ENCODE measurements at regions not wholly inside any gene's neighbourhood (a gene's known extent, or its start where the extent isn't known, plus 50 kb on each side); places are given as distances from the start of the nearest gene placed in this dataset.
"Not testable (repeated sequence)": the region's sequence is repeated elsewhere in the genome, so short reads cannot be mapped to it uniquely, and the experiment has no call there.

DNA sequence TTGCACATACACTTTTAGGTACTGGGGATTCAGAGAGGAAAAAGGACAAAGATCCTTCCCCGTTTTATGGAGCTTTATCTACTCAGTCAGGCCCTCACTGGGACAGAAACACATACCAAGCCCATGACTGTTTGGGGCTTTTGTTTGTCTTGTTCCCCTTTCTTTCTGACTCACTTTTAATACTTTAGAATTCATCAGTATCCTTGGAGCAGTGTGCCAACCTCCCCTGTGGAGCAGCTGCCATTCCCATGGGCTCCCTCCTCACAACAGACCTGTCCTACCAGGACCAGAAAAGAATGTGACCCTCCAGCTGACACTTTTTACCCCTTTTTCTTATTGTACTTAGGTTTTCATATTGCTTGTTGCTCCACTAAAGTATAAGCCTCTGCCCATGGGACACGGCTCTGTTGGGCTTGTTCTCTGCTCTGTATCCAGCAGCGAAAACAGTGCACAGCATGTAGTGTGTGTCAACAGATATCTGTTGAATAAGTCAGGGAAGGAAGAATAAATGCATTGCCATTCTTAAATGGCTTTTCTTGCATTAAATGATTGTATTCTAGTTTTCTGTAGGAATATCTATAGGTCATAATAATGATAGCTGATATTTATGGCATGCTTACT, 431.1 kb downstream of the EFNB2 start:
- DNase-seq (ENCODE audit: extremely low read depth in 1 of 2, low read depth in 1 of 2), result no peak

DNA sequence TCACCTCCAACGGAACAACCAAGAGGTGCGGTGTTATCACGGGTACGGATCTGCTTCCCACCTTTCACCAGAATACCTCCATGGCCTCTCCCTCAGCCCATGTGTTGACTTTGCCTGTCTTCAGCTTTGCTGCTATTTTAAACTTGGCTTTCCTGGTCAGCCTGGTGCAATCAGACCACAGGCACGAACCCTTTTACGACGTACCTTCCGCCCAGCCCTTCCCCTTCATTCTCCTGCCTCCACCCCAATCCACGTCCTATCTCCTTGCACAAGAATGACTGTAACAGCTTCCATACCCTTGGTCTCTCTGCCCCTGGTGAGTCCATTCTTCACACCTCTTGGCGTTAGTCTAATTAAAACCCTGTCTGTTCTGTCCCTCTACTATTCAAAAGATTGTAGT, 431.7 kb downstream of the EFNB2 start:
- no peak for DNase-seq (ENCODE audit: extremely low read depth in 1 of 2, low read depth in 1 of 2)

DNA sequence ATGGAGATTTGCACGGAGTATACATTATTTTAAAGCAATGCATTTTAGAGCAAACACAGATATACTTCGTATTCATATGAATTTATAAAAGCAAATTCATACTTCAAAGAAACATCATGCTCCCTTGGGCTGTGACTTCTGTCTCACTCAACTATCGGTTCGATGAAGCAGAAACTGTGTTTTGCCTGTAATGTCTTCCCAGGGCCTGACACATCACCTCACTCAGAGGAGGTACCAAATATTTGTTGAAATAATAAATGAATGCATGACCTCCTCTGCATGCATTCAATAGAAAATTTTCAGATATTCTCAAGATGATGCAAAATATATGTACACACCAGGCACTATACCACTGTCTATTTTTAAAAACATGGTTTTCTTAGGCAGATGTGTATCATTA, 432.7 kb downstream of the EFNB2 start:
- no peak for DNase-seq (ENCODE audit: extremely low read depth in 1 of 2, low read depth in 1 of 2)

DNA sequence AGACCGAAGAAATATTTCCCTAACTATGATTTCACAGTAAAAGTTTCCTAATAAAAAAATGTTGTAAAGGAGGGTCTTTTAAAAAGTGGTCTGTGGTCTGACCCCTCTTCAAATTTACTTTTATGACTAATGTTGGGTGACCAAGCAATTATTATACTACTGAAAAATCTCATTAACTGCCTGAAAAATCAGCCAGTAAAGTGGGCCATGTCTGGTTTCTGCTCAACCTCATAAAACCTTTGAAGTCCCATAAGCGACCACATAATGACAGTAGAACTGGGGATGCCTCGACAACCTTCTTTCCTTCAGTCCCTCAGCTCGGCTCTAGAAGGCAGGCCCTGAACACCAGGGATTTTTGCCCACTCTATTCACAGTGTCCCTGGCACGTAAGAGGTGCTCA, 434.3 kb downstream of the EFNB2 start:
- no peak for DNase-seq (ENCODE audit: extremely low read depth in 1 of 2, low read depth in 1 of 2)

DNA sequence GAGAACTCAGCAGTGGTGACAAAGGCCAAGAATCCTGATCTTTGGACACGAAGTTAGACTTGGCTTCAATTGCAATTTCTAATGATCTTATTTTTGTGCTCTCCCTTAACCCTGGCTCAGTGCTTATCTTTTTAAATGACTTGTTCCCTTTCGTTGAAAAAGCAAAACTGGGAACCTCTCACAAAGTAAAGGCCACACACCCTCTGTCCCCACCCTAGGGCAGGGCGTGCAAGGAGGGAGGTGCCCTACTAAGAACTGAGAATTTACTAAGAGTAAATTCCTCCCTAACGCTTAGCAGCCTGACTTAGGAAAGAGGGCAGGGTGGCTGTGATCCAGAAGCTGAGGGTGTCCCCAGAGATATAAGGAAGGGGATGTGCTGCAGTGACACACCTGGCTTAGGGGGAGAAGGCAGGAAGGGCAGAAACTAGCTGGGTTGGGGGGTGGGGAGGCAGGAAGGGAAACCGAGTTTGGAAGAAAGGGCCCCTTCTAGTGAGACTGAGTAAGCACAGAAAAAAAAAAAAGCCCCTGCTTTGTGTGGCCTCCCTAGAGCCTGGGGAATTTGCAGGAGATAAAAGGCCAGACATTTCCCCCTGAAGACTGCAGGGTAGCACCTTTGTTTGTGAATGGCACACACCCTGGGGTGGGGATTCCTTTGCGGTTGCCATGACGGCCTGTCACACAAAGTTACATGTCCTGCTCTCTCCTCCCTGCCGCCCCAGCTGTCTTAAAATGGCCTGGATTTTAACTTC, 435.1 kb downstream of the EFNB2 start:
- no peak for DNase-seq (ENCODE audit: extremely low read depth in 1 of 2, low read depth in 1 of 2)

DNA sequence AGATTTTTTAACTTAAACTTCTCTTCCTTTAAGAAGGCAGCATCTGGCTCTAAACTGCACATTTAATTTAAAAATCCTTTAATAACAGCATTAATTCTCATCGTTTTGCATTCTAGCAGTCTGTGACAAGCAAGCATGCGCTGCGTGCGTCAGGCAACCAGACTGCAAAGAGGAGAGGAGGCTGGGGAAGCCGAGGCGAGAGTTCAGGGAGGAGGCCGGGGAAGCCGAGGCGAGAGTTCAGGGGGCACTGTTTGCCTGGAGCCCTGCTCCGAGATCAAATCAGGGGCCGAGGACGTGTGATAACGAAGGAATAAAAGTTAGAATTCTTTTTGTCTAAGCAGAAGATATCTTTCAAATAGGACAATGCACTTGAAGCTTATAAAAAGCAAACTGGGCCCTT, 435.7 kb downstream of the EFNB2 start:
- no peak for DNase-seq (ENCODE audit: extremely low read depth in 1 of 2, low read depth in 1 of 2)

DNA sequence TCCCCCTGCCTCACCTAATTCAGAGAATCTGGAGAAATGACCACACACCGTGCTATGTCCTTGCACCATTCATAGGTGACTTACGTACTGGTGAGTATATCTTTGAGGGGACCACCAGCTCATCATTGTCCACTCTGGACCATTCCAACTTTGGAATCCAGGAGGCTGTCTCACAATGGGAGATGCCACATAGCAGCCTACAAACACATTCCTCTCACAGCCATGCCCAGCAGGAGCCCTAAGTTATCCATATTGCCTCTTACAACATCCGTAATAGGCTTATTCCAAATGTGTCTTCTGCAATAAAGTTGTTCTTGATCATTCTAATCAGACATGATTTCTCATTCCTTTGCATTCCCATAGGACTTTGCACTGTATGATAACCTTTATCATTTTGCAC, 436.7 kb downstream of the EFNB2 start:
- DNase-seq (ENCODE audit: extremely low read depth in 1 of 2, low read depth in 1 of 2), result no peak

DNA sequence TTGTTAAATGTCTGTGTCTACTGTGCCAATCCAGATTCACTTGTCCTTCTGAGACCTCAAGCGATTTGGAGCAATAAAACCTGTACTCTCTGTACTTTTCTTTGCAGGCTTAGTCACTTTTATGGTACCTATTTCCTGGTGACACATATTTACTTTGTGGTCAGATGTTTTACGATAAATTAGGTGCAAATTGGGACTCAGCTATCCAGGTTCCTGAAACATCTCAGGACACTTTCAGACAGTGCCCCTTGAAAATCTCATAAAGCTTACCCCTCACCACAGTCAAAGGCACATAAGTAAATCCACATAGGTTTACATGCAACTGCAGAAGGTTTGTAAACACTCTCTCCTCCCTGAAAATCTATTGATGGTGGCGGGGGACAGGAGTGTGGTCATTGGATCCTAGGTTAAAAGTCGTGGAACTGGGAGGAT, 438.8 kb downstream of the EFNB2 start:
- no peak for DNase-seq (ENCODE audit: extremely low read depth in 1 of 2, low read depth in 1 of 2)

DNA sequence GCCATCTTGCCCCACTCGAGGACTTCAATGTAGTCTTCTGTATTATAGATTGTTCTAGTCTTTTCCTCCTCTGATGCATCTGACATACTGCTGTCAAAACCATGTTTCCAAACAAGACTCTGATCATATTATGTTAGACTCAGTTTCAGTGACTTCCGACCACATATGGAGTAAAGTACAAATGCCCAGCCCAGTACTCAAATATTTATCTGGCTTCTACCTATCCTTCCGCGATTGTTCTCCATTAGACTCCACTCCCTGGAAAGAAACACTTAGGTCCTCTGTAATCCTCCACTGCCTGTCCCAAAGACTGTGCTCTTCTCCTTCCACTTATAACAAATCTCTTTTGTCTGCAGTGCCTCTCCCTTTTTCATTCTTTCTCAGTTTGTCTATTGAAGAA, 439.5 kb downstream of the EFNB2 start:
- no peak for DNase-seq (ENCODE audit: extremely low read depth in 1 of 2, low read depth in 1 of 2)

DNA sequence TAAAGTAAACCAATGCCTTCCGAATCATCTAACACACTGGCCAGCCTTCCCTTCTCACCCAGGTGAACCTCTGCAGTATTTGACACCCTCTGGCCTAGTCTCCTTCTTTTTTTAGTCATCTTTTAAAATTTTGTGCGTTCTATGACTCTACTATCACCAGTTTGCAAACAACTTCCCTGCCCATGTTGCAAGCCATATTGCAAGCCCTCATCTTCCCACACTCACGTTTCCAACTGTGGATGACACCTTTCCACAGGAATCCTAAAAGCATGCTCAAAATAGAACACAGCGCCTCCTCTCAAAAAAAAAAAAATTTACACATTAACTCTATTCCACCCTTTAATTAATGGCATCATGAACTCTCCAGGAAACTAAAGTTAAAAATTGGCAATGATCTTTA, 440.1 kb downstream of the EFNB2 start:
- DNase-seq (ENCODE audit: extremely low read depth in 1 of 2, low read depth in 1 of 2), result no peak

DNA sequence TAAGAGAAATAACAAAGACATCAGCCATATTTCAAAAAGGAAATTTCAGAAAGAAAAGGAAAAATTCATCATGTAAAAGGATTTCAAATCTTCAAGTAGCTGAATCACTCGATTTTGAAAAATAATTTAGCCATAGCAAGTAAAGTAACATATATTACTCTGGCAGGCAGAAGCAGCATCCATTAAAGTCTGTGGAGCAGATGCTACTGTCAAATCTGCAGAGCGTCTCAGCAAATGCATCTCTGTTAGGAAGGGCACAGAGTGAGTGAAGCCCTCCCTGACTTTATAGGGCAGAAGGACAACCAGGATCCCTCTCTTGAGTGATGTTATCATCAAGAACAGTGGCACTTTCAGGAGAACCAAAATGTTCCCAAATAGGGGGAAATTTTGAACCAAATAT, 445.5 kb downstream of the EFNB2 start:
- DNase-seq (ENCODE audit: extremely low read depth in 1 of 2, low read depth in 1 of 2), result no peak

DNA sequence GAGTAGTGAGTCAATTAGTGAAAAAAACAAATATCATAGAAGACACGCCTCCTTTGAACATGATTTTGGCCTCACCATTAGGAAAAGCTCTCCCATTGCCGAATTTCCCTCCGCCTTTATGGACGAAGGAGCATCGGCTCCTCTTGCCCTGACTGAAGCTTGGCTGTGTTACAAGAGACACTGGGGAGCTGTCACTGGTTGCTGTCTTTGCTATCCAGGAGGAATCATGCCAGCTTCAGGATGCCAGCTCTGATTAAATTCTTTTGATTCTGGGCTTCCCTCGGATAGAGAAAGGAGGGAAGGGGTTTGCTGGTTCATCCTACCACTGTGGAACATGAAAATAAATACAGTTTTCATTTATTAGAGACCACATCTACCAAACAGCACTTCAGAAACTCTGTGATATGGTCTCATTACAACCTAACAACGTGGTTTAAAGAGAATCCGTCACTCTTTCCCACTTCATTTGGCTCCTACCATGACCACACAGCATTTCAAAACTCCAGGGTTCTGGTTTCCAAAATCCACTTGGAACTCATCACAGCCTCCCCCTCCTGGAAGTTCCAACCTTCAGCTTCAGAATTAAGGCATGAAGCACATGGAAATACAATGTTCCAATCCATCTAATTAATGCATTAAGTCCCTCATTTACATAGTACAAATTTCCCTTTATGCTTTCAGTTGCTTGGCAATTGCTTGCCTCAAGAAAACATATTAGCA, 446.0 kb downstream of the EFNB2 start:
- DNase-seq (ENCODE audit: extremely low read depth in 1 of 2, low read depth in 1 of 2), result no peak

DNA sequence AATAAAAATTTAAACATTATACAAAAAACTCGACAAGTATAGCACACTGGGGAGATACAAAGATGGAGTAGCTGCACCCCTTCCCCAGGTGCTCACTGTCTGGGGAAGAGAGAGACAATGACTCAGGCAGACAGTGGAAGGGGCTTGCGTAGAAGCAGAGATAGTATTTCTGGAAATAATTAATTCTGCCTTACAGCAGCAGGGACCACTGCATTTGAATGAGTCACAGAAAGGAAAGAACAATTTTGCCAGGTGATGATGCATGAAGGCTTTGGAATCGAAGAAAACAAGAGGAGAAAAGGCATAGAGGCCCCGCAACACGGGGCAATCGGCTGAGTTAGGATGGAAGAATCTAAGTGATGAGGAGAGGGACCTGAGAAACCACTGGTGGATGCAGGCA, 447.4 kb downstream of the EFNB2 start:
- DNase-seq (ENCODE audit: extremely low read depth in 1 of 2, low read depth in 1 of 2), result no peak

DNA sequence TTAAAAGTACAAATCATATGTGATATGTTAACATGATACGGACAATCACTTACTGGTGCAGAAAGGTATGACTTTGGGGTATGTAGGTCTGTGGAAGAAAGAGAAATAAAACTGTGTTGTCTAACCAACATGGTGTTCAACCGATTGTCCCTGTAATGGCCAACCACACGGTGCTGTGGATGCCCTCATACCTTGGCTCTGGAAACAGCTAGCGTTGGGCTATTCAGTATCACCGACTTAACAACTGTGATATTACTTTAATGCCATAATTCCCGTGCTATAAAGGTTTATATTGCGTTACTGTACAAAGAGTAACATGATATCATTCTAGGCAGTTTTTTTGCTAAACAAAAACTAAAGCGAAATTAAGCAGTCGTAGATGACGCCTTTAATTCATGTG, 448.3 kb downstream of the EFNB2 start:
- no peak for DNase-seq (ENCODE audit: extremely low read depth in 1 of 2, low read depth in 1 of 2)

DNA sequence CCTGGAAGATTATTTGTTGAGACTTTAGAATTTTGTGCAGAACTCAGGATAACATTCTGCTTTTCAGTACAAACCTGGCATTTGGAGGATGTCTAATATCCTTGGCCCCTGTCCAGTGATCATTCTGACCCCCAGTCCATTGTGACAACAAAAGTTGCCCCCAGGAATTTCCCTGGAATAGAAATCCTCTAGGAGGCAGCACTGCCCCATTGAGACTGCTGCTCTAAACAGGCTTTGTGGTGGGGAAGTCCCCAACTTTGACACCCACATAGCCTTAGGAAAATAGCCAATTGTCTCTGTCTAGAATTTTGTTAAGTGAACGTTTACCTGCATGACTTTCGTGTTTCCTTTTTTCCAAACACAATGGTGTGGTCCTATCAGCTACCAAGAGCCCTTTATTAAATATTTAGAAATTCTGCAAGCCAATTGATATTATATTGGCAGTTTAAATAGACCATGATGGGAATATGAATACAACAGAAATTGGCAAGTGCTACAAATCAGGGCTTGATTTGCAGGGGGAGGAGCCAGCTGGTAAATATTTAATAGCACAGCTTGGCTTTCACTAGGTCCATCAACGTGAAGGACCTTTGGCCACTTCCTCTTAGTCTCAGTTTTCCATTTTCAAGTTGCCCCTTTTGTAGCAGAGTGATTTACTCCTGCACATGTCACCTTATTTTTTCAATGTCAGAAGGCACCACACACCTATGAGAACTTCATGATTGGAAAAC, 451.7 kb downstream of the EFNB2 start:
- DNase-seq (ENCODE audit: extremely low read depth in 1 of 2, low read depth in 1 of 2), result no peak

DNA sequence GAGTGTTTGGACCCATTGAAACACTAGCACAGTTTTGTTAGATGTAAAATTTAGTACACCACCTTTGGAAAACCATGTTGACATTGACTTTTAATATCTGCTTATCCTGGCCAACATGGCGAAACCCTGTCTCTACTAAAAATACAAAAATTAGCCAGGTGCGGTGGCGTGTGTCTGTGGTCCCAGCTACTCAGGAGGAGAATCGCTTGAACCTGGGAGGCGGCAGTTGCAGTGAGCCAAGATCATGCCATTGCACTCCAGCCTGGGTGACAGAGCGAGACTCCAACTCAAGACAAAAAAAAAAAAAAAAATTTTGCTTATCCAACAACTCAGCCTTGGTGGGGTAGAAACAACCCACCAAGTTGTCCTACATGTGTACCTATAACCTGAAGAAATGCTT, 454.2 kb downstream of the EFNB2 start:
- DNase-seq (ENCODE audit: extremely low read depth in 1 of 2, low read depth in 1 of 2), result not testable (repeated sequence)

DNA sequence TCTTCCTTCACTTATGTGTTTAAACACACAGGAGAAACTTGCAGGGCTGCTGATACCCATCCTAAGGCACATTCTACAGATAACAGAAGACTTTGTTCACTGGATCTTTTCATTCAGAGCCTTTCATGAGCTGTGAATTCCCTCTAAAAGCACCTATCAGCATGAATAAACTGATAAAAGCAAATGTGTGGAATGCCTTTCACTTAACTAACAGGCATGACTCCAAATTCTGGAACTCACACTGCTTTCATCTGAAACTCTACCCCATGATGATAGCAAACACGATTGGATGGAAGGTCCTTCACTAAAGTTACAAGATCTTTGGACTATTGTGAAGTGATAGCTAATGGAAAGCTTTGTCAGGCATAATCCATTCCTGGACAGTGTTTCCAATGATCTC, 457.3 kb downstream of the EFNB2 start:
- DNase-seq (ENCODE audit: extremely low read depth in 1 of 2, low read depth in 1 of 2), result no peak

DNA sequence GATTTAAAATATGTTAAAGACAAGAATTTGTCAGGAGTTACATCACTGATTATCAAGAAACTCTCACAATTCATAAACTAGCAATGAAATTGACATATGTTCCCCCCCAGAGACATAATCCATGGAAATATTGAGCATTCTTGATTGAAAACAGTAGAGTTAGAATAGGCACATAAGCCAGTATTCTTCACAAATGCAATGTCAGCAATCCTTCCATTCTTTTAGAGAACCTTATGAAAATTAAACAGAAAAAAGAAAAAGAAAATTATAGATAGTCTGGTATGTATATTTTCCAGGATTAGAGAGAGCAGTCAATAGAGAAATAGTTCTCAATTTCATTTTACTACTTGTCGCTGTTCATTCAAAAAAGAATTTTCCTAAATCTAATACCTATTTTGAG, 458.4 kb downstream of the EFNB2 start:
- no peak for DNase-seq (ENCODE audit: extremely low read depth in 1 of 2, low read depth in 1 of 2)

DNA sequence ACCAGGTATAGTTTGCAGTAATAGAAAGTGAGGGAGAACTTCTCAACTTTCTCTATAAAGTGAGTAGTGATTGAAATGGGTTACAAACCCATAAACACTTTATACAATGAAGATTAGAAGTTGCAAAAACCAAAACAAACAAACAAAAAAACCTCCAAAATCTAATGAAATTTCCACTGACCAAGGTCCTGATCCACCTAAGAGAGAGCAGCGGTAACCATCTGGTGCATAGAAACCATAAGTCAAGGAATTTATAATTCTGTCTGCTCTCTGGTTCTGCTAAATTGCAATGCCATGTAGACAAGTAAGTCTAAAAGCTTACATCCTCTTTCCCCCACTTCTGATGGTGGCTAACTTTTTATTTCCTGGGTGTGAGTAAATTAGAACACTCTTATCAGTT, 463.4 kb downstream of the EFNB2 start:
- no peak for DNase-seq (ENCODE audit: extremely low read depth in 1 of 2, low read depth in 1 of 2)

DNA sequence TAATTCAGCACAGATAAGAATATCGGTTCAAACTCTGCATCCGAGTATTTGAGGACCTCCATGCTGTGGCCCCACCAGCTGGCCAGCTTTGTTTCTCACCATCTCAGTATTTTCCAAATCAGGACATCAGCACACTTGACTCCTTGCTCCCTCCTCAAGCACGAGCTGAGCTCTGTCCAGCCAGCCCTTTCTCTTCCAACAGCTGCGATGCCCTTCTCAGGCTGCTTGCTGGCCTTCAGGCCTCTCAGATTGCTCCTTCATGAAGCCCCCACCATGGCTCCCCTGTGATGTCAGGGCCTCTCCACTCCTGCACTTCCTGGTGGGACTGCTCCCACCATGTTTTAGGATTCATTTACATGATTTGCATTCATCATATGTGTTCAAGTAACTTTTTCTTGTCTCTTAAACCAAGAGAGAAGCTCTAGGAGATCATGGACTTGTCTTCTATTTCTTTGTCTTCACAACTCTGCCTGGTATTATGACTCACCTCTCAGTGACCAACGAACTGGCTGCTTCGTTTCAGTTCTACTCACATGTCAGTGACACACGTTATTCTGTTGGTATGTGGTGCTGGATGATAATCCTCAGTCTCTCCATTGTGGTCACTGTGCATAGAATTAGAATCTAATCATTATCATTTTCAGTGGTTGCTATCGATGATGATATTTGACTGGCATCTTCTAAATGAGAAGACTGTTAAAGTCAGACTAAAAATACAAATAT, 471.7 kb downstream of the EFNB2 start:
- DNase-seq (ENCODE audit: extremely low read depth in 1 of 2, low read depth in 1 of 2), result no peak

DNA sequence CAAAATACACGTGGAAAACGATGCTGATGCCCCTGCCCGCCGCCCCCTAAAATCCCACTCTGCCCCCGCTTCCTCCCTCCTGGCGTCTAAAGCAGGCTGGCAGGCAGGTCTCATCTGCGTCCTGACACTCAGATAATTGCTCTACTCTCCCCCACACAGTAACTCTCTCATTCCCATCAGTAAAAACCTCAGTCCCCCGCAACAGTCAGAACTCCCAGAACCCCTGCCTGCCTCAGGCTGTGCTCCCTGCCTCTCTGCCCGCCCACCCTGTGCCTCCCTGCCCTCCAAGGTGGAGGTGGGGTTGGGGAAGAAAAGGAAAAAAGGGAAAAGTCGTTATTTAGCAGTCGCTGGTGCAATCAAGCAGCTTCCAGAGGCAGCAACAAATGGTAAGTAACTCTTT, 473.7 kb downstream of the EFNB2 start:
- DNase-seq (ENCODE audit: extremely low read depth in 1 of 2, low read depth in 1 of 2), result no peak
